Endothelial cell (in vitro differentiated cells): ENCODE measurements at regions not wholly inside any gene's neighbourhood (a gene's known extent, or its start where the extent isn't known, plus 50 kb on each side); places are given as distances from the start of the nearest gene placed in this dataset.

ENCODE experiments used
- DNase-seq: peaks from one replicate; pipeline ENCODE4 v3.0.0; 2021; ENCODE audit warnings: low spot score
- H3K27ac Mint-ChIP-seq: one replicate; pipeline ENCODE4 v1.8.0; 2021; ENCODE audit warnings: mixed read lengths, inconsistent platforms; ENCODE audit not compliant: unreplicated experiment
- H3K27me3 Mint-ChIP-seq: one replicate; pipeline ENCODE4 v1.8.0; 2021; ENCODE audit warnings: mild to moderate bottlenecking, moderate library complexity, mixed read lengths, inconsistent platforms; ENCODE audit not compliant: unreplicated experiment
- H3K36me3 Mint-ChIP-seq: one replicate; pipeline ENCODE4 v1.8.0; 2021; ENCODE audit warnings: mild to moderate bottlenecking, low read depth, mixed read lengths, inconsistent platforms; ENCODE audit not compliant: unreplicated experiment
- H3K4me1 Mint-ChIP-seq: one replicate; pipeline ENCODE4 v1.8.0; 2021; ENCODE audit warnings: mild to moderate bottlenecking, mixed read lengths, inconsistent platforms; ENCODE audit not compliant: unreplicated experiment
- H3K4me3 Mint-ChIP-seq: one replicate; pipeline ENCODE4 v1.8.0; 2021; ENCODE audit warnings: mild to moderate bottlenecking, mixed read lengths, inconsistent platforms; ENCODE audit not compliant: unreplicated experiment
- H3K9me3 Mint-ChIP-seq: one replicate; pipeline ENCODE4 v1.8.0; 2021; ENCODE audit warnings: mixed read lengths, inconsistent platforms; ENCODE audit not compliant: unreplicated experiment
- TF ChIP-seq, protein P1 (sequence below): fragments of 200-600 bp; sonication (generic); IDR thresholded peaks from one replicate; pipeline ENCODE4 v1.5.0; 2021; ENCODE audit warnings: antibody characterized with exemption; ENCODE audit not compliant: unreplicated experiment

DNA sequence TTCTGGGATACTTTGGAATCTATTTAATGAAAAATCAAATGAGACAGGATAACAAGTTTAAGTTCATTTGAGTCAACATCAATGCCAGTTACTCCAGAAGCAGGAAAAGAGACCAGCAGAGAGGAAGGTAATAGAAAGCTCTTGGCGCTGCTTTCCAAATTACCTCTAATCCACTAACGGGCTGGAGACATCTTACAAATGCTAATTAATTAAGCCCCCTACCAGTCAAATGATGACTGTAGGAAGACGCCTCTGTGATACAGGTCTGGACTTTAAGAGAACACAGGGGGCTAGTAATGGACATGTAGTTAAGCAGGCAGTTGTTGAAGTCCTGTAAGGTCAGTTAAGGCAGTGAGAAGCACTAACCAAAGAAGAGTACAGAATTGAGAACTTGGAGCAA is 65.3 kb upstream of the HTR4 start:
- TF ChIP-seq, protein P1, sequence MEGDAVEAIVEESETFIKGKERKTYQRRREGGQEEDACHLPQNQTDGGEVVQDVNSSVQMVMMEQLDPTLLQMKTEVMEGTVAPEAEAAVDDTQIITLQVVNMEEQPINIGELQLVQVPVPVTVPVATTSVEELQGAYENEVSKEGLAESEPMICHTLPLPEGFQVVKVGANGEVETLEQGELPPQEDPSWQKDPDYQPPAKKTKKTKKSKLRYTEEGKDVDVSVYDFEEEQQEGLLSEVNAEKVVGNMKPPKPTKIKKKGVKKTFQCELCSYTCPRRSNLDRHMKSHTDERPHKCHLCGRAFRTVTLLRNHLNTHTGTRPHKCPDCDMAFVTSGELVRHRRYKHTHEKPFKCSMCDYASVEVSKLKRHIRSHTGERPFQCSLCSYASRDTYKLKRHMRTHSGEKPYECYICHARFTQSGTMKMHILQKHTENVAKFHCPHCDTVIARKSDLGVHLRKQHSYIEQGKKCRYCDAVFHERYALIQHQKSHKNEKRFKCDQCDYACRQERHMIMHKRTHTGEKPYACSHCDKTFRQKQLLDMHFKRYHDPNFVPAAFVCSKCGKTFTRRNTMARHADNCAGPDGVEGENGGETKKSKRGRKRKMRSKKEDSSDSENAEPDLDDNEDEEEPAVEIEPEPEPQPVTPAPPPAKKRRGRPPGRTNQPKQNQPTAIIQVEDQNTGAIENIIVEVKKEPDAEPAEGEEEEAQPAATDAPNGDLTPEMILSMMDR = no peak
- Mint-ChIP-seq H3K36me3 (no peaks in the 10 kb centered on the region), H3K4me3 (no peak overlapping the region), H3K27me3 (no peaks in the 10 kb centered on the region), H3K4me1 (no peaks in the 10 kb centered on the region), H3K27ac (no peak overlapping the region), H3K9me3 (no peaks in the 10 kb centered on the region)
- no peak for DNase-seq

DNA sequence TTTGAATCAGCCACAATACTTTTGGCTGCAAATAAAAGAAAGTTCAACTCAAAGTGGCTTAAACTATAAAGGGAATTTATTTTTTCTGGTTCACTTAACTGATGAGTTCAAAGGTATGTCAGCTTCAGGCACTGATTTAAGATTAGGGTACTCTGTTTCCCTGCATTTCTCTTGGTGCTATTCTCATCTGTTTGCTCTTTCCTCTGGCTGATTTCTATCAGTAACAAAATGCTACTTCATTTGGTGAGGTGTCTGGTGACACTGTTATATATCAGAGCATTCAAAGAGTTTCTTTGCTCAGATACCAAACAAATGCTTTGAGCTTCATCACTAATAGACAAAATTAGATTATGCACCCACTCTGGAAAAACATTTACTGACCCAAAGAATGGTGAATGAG is 65.9 kb upstream of the HTR4 start:
- Mint-ChIP-seq H3K36me3 (no peaks in the 10 kb centered on the region), H3K27ac (no peak overlapping the region), H3K9me3 (no peaks in the 10 kb centered on the region), H3K4me1 (no peaks in the 10 kb centered on the region), H3K27me3 (no peaks in the 10 kb centered on the region), H3K4me3 (no peak overlapping the region)
- TF ChIP-seq, protein P1 = no peak
- no peak for DNase-seq

DNA sequence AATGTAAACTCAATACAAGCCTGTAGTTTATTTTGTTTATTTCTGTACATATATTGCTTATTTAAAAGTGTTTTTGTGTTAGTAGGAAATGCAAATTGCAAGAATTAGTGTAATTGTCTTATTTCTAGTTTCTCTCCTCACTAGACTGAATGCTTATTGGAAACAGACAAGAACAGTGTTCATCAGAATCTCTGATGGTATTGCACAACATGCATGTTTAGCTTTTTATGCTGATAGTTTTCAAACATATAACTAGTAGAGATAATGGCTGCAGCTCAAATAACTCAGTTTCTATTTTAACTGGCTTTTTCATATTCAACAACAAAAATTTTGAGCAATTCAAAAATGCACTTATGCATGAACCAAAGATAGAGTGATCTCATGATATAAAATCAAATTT is 68.8 kb upstream of the HTR4 start:
- H3K27me3 Mint-ChIP-seq = no peaks in the 10 kb centered on the region
- no peaks in the 10 kb centered on the region for H3K36me3 Mint-ChIP-seq
- no peak overlapping the region for H3K27ac Mint-ChIP-seq
- H3K4me1 Mint-ChIP-seq = no peaks in the 10 kb centered on the region
- TF ChIP-seq, protein P1 = no peak
- no peaks in the 10 kb centered on the region for H3K9me3 Mint-ChIP-seq
- H3K4me3 Mint-ChIP-seq = no peak overlapping the region
- no peak for DNase-seq

DNA sequence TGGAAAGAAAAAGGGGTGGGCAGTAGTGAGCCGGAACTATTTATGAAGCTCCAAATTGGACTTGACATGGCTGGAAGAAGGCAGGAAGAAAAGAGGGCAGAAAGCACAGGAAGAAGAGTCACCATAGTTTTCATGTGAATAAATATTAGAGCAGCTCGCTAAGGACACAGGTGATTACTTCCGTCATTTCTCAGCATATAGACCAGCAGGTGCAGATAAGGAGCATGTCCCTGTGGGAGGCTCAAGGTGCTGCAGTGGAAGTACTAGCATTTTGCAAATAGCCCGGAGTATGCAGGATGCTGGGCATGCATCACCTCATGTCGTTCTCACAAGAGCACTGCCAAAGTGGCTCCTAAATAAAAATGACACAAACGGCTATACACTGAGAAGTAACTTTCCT is 71.3 kb upstream of the HTR4 start:
- H3K4me3 Mint-ChIP-seq = no peak overlapping the region
- no peak overlapping the region for H3K27ac Mint-ChIP-seq
- H3K36me3 Mint-ChIP-seq = no peaks in the 10 kb centered on the region
- no peaks in the 10 kb centered on the region for H3K27me3 Mint-ChIP-seq
- TF ChIP-seq, protein P1 = no peak
- no peaks in the 10 kb centered on the region for H3K9me3 Mint-ChIP-seq
- DNase-seq = no peak
- H3K4me1 Mint-ChIP-seq = no peaks in the 10 kb centered on the region

DNA sequence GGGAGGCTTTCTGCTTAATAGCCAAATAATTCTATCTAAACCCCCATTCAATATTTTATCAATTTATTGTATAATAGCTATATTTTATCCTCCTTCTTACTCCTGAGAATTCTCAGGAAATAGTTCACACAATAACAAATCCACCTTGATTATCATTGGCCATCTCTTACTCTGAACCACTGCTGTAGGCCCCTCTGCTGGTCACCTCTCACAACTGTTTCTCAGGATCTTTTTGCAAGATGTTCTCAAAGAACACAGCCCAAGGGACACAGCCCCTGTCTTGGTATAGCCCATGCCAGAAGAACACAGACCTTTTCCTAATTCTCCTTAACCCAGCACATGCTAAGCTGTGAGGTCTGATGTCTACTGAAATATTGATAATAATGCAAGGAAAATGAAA is 74.9 kb upstream of the HTR4 start:
- TF ChIP-seq, protein P1 = no peak
- peaks cover 22% of the 10 kb centered on the region for H3K4me1 Mint-ChIP-seq
- no peak for DNase-seq
- H3K27ac Mint-ChIP-seq = no peak overlapping the region
- no peak overlapping the region for H3K4me3 Mint-ChIP-seq
- no peaks in the 10 kb centered on the region for H3K36me3 Mint-ChIP-seq
- no peaks in the 10 kb centered on the region for H3K9me3 Mint-ChIP-seq
- no peaks in the 10 kb centered on the region for H3K27me3 Mint-ChIP-seq
